ENCODE measurements at regions not wholly inside any gene's neighbourhood (a gene's known extent, or its start where the extent isn't known, plus 50 kb on each side); places are given as distances from the start of the nearest gene placed in this dataset.

GRCh38 chr15:38885001-38885400 lies 320.4 kb upstream of the RASGRP1 start:
- no peak for DNase-seq (ENCODE audit: low read depth in 2 of 2)

GRCh38 chr15:38885471-38885952 lies 320.9 kb upstream of the RASGRP1 start:
- no peak for DNase-seq (ENCODE audit: low read depth in 2 of 2)

- DNase-seq (ENCODE audit: low read depth in 2 of 2) = no peak
Observed at GRCh38 chr15:38886315-38887163, 321.9 kb upstream of the RASGRP1 start.

GRCh38 chr15:38888701-38889221 lies 324.1 kb upstream of the RASGRP1 start:
- no peak for DNase-seq (ENCODE audit: low read depth in 2 of 2)

- DNase-seq (ENCODE audit: low read depth in 2 of 2) = no peak
Observed at GRCh38 chr15:38890194-38890593, 325.6 kb upstream of the RASGRP1 start.

GRCh38 chr15:38893925-38894242 lies 329.3 kb upstream of the RASGRP1 start:
- no peak for DNase-seq (ENCODE audit: low read depth in 2 of 2)

- no peak for DNase-seq (ENCODE audit: low read depth in 2 of 2)
Observed at GRCh38 chr15:38894243-38894948, 329.8 kb upstream of the RASGRP1 start.

- no peak for DNase-seq (ENCODE audit: low read depth in 2 of 2)
Observed at GRCh38 chr15:38895326-38896255, 331.0 kb upstream of the RASGRP1 start.

- no peak for DNase-seq (ENCODE audit: low read depth in 2 of 2)
Observed at GRCh38 chr15:38896647-38897046, 332.0 kb upstream of the RASGRP1 start.

- DNase-seq (ENCODE audit: low read depth in 2 of 2) = no peak
Observed at GRCh38 chr15:38897551-38897950, 332.9 kb upstream of the RASGRP1 start.

- DNase-seq (ENCODE audit: low read depth in 2 of 2) = no peak
Observed at GRCh38 chr15:38898236-38898635, 333.6 kb upstream of the RASGRP1 start.

GRCh38 chr15:38899300-38899699 lies 334.7 kb upstream of the RASGRP1 start:
- no peak for DNase-seq (ENCODE audit: low read depth in 2 of 2)

- DNase-seq (ENCODE audit: low read depth in 2 of 2) = no peak
Observed at GRCh38 chr15:38904298-38904697, 339.7 kb upstream of the RASGRP1 start.

GRCh38 chr15:38905632-38906031 lies 341.0 kb upstream of the RASGRP1 start:
- DNase-seq (ENCODE audit: low read depth in 2 of 2) = no peak

- no peak for DNase-seq (ENCODE audit: low read depth in 2 of 2)
Observed at GRCh38 chr15:38920966-38921365, 356.4 kb upstream of the RASGRP1 start.

- DNase-seq (ENCODE audit: low read depth in 2 of 2) = no peak
Observed at GRCh38 chr15:38921471-38921870, 356.9 kb upstream of the RASGRP1 start.

- no peak for DNase-seq (ENCODE audit: low read depth in 2 of 2)
Observed at GRCh38 chr15:38928431-38928830, 363.8 kb upstream of the RASGRP1 start.

- no peak for DNase-seq (ENCODE audit: low read depth in 2 of 2)
Observed at GRCh38 chr15:38930851-38931572, 366.4 kb upstream of the RASGRP1 start.

GRCh38 chr15:38941399-38941953 lies 376.9 kb upstream of the RASGRP1 start:
- DNase-seq (ENCODE audit: low read depth in 2 of 2) = no peak

GRCh38 chr15:38944536-38944935 lies 379.9 kb upstream of the RASGRP1 start:
- DNase-seq (ENCODE audit: low read depth in 2 of 2) = no peak

Data from stimulated activated CD8-positive, alpha-beta memory T cell treated with anti-CD3 and anti-CD28 coated beads, Interleukin-15, amount 100 ng/mL, for 4 hours (primary cell).